ENCODE measurements at regions not wholly inside any gene's neighbourhood (a gene's known extent, or its start where the extent isn't known, plus 50 kb on each side); places are given as distances from the start of the nearest gene placed in this dataset.

- no peak for TF ChIP-seq FOXM1 (IDR thresholded peaks at IDR 0.05; ENCODE audit: low read depth)
- TF ChIP-seq CTCF (IDR thresholded peaks at IDR 0.05), result no peak
- no peak for TF ChIP-seq SMC3 (IDR thresholded peaks at IDR 0.05; ENCODE audit: low read depth, low read length)
Measured at GRCh38 chr2:209008636-209009287, 415.1 kb upstream of the MAP2 start.

All from SK-N-SH (cell line).